GM12801 (cell line): ENCODE measurements at regions not wholly inside any gene's neighbourhood (a gene's known extent, or its start where the extent isn't known, plus 50 kb on each side); places are given as distances from the start of the nearest gene placed in this dataset.

ENCODE experiments used
- CTCF ChIP-seq: IDR thresholded peaks from one replicate; pipeline ENCODE4 v1.5.1; 2011; ENCODE audit warnings: control low read depth; ENCODE audit not compliant: insufficient read length; ENCODE audit errors: extremely low read depth

- TF ChIP-seq CTCF, result no peak
Measured at GRCh38 chr3:182633186-182633585, 160.1 kb upstream of the ATP11B start.

GRCh38 chr3:182636646-182637045, 156.7 kb upstream of the ATP11B start:
- no peak for TF ChIP-seq CTCF

GRCh38 chr3:182637350-182638110, 155.8 kb upstream of the ATP11B start:
- no peak for TF ChIP-seq CTCF

- no peak for TF ChIP-seq CTCF
Measured at GRCh38 chr3:182644013-182644412, 149.3 kb upstream of the ATP11B start.

- no peak for TF ChIP-seq CTCF
Measured at GRCh38 chr3:182644790-182645433, 148.4 kb upstream of the ATP11B start.

- no peak for TF ChIP-seq CTCF
Measured at GRCh38 chr3:182650568-182651128, 142.7 kb upstream of the ATP11B start.

GRCh38 chr3:182651461-182651860, 141.8 kb upstream of the ATP11B start:
- no peak for TF ChIP-seq CTCF
